ENCODE measurements at regions not wholly inside any gene's neighbourhood (a gene's known extent, or its start where the extent isn't known, plus 50 kb on each side); places are given as distances from the start of the nearest gene placed in this dataset.

DNA sequence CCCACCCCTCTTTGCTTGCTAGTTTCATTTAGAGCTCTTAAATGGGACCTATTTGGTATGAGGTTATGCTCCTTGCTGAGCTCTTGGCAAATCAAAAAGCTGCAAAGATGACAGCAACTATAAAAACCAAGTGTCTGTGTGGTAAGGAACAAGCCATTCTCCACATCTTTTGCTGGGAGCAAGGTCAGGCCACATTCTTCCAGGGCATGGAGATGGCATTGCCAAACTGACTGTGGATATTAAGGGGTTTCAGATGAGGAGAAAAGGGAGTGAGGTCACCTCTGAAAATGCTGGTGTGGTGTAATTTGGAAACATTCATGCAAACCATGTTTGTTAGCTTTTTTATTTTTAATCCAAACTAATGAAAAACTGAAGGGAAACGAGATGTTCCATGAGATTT, 218.8 kb upstream of the IL12B start:
- no peak overlapping the region for H2AFZ ChIP-seq (ENCODE audit: low read depth, low read length)
- 0% methylated on average over 1 of the region's 1 CpG for WGBS (ENCODE audit: insufficient coverage, low coverage, missing lambda C conversion rate)
- no peaks in the 10 kb centered on the region for H4K20me1 ChIP-seq (replicated peaks; ENCODE audit: control insufficient read depth, insufficient read depth, low read length)
- H3K9ac ChIP-seq (ENCODE audit: insufficient read depth in 1 of 2, low read depth in 2 of 2, low read length in 2 of 2), result no peak overlapping the region
- BruUV-seq (replicated peaks), result no TSS peak
- CTCF ChIA-PET (ENCODE audit: low intra/inter-chr PET ratio), result no interaction called here
- H3K79me2 ChIP-seq (ENCODE audit: control insufficient read depth, insufficient read depth, low read length), result no peaks in the 10 kb centered on the region
- POLR2A ChIA-PET, result no interaction called here
- H3K4me2 ChIP-seq (ENCODE audit: insufficient read depth, low read length), result no peak overlapping the region
- H3K4me1 ChIP-seq (replicated peaks in 1 of 2; ENCODE audit: control insufficient read depth in 2 of 2, insufficient read depth in 2 of 2, low read length in 2 of 2), result no peaks in the 10 kb centered on the region
- no peaks in the 10 kb centered on the region for H3K9me3 ChIP-seq (replicated peaks; ENCODE audit: control insufficient read depth, insufficient read depth, low read depth, low read length)
- DNase-seq (ENCODE audit: extremely low read depth in 1 of 4, low spot score in 3 of 4) (no peak), FAIRE-seq (no peak), ATAC-seq (no peak)
- in situ Hi-C loops (cut with MboI) (no loop called here), intact Hi-C loops (cut with micrococcal nuclease) (no loop called here)
- no peak overlapping the region for H3K4me3 ChIP-seq
- no peak overlapping the region for H3K27ac ChIP-seq (ENCODE audit: extremely low read depth, low read depth, low read length)
- H3K9me1 ChIP-seq (ENCODE audit: control insufficient read depth, insufficient read depth, low read length), result no peaks in the 10 kb centered on the region
- H3K27me3 ChIP-seq (ENCODE audit: control insufficient read depth in 2 of 2, insufficient read depth in 2 of 2, low read length in 2 of 2), result no peaks in the 10 kb centered on the region
- H3K36me3 ChIP-seq (ENCODE audit: control insufficient read depth, insufficient read depth, low read length), result no peaks in the 10 kb centered on the region
- TF ChIP-seq, protein P1, sequence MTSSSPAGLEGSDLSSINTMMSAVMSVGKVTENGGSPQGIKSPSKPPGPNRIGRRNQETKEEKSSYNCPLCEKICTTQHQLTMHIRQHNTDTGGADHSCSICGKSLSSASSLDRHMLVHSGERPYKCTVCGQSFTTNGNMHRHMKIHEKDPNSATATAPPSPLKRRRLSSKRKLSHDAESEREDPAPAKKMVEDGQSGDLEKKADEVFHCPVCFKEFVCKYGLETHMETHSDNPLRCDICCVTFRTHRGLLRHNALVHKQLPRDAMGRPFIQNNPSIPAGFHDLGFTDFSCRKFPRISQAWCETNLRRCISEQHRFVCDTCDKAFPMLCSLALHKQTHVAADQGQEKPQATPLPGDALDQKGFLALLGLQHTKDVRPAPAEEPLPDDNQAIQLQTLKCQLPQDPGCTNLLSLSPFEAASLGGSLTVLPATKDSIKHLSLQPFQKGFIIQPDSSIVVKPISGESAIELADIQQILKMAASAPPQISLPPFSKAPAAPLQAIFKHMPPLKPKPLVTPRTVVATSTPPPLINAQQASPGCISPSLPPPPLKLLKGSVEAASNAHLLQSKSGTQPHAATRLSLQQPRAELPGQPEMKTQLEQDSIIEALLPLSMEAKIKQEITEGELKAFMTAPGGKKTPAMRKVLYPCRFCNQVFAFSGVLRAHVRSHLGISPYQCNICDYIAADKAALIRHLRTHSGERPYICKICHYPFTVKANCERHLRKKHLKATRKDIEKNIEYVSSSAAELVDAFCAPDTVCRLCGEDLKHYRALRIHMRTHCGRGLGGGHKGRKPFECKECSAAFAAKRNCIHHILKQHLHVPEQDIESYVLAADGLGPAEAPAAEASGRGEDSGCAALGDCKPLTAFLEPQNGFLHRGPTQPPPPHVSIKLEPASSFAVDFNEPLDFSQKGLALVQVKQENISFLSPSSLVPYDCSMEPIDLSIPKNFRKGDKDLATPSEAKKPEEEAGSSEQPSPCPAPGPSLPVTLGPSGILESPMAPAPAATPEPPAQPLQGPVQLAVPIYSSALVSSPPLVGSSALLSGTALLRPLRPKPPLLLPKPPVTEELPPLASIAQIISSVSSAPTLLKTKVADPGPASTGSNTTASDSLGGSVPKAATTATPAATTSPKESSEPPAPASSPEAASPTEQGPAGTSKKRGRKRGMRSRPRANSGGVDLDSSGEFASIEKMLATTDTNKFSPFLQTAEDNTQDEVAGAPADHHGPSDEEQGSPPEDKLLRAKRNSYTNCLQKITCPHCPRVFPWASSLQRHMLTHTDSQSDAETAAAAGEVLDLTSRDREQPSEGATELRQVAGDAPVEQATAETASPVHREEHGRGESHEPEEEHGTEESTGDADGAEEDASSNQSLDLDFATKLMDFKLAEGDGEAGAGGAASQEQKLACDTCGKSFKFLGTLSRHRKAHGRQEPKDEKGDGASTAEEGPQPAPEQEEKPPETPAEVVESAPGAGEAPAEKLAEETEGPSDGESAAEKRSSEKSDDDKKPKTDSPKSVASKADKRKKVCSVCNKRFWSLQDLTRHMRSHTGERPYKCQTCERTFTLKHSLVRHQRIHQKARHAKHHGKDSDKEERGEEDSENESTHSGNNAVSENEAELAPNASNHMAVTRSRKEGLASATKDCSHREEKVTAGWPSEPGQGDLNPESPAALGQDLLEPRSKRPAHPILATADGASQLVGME (CRISPR knock-in tag; IDR thresholded peaks at IDR 0.05), result no peak
- TF ChIP-seq RUNX1 (IDR thresholded peaks at IDR 0.05; ENCODE audit: low read depth) (no peak), TEAD4 (IDR thresholded peaks at IDR 0.05; ENCODE audit: low read length) (no peak), TEAD4 (CRISPR knock-in tag; IDR thresholded peaks at IDR 0.05; ENCODE audit: borderline replicate concordance) (no peak), ZNF77 (CRISPR knock-in tag; IDR thresholded peaks at IDR 0.05) (no peak), MTF1 (CRISPR knock-in tag; IDR thresholded peaks at IDR 0.05; ENCODE audit: borderline replicate concordance) (no peak), RBM15 (IDR thresholded peaks at IDR 0.05; ENCODE audit: insufficient read depth, low read length) (no peak), POLR2H (tag; IDR thresholded peaks at IDR 0.05; ENCODE audit: low read depth) (no peak), ERF (CRISPR knock-in tag; IDR thresholded peaks at IDR 0.05) (no peak), SRSF9 (IDR thresholded peaks at IDR 0.05; ENCODE audit: borderline replicate concordance, low read depth, low read length) (no peak), ZNF583 (CRISPR knock-in tag; IDR thresholded peaks at IDR 0.05) (no peak), PHTF2 (CRISPR knock-in tag; IDR thresholded peaks at IDR 0.05) (no peak), RBM34 (IDR thresholded peaks at IDR 0.05; ENCODE audit: borderline replicate concordance, insufficient read depth, low read length) (no peak), MCM7 (IDR thresholded peaks at IDR 0.05) (no peak), ZKSCAN8 (CRISPR knock-in tag; IDR thresholded peaks at IDR 0.05) (no peak), GTF2A2 (tag; IDR thresholded peaks at IDR 0.05) (no peak), ZNF165 (CRISPR knock-in tag; IDR thresholded peaks at IDR 0.05; ENCODE audit: borderline replicate concordance) (no peak)
- TF ChIP-seq, protein P2, sequence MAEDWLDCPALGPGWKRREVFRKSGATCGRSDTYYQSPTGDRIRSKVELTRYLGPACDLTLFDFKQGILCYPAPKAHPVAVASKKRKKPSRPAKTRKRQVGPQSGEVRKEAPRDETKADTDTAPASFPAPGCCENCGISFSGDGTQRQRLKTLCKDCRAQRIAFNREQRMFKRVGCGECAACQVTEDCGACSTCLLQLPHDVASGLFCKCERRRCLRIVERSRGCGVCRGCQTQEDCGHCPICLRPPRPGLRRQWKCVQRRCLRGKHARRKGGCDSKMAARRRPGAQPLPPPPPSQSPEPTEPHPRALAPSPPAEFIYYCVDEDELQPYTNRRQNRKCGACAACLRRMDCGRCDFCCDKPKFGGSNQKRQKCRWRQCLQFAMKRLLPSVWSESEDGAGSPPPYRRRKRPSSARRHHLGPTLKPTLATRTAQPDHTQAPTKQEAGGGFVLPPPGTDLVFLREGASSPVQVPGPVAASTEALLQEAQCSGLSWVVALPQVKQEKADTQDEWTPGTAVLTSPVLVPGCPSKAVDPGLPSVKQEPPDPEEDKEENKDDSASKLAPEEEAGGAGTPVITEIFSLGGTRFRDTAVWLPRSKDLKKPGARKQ (CRISPR knock-in tag; IDR thresholded peaks at IDR 0.05), result no peak
